GM18909 (cell line): ENCODE measurements at regions not wholly inside any gene's neighbourhood (a gene's known extent, or its start where the extent isn't known, plus 50 kb on each side); places are given as distances from the start of the nearest gene placed in this dataset.

Source experiments
- ATAC-seq: cut with Tn5 transposase; IDR thresholded peaks from one replicate; pipeline ENCODE4 v1.9.1; 2021; ENCODE audit warnings: mild to moderate bottlenecking; ENCODE audit not compliant: unreplicated experiment, poor library complexity

- ATAC-seq: no peak
These were observed 179.7 kb upstream of the SH3BP4 start for GRCh38 chr2:234771980-234772732.

- no peak for ATAC-seq
These were observed 180.6 kb upstream of the SH3BP4 start for GRCh38 chr2:234771176-234771575.

GRCh38 chr2:234770715-234771141 is 181.1 kb upstream of the SH3BP4 start:
- ATAC-seq: no peak

GRCh38 chr2:234770031-234770506 is 181.7 kb upstream of the SH3BP4 start:
- no peak for ATAC-seq

GRCh38 chr2:234768608-234769196 is 183.1 kb upstream of the SH3BP4 start:
- no peak for ATAC-seq

- ATAC-seq: no peak
These were observed 186.5 kb upstream of the SH3BP4 start for GRCh38 chr2:234765279-234765678.

GRCh38 chr2:234764372-234764771 is 187.4 kb upstream of the SH3BP4 start:
- ATAC-seq: no peak

GRCh38 chr2:234763002-234763873 is 188.6 kb upstream of the SH3BP4 start:
- ATAC-seq: no peak

- ATAC-seq: no peak
These were observed 189.9 kb upstream of the SH3BP4 start for GRCh38 chr2:234761910-234762309.

GRCh38 chr2:234754126-234754525 is 197.7 kb upstream of the SH3BP4 start:
- ATAC-seq: no peak

- no peak for ATAC-seq
These were observed 198.1 kb upstream of the SH3BP4 start for GRCh38 chr2:234753701-234754100.

- no peak for ATAC-seq
These were observed 198.9 kb upstream of the SH3BP4 start for GRCh38 chr2:234752966-234753365.

- ATAC-seq: no peak
These were observed 200.4 kb upstream of the SH3BP4 start for GRCh38 chr2:234751275-234751973.

- ATAC-seq: no peak
These were observed 203.8 kb upstream of the SH3BP4 start for GRCh38 chr2:234747833-234748559.

- no peak for ATAC-seq
These were observed 204.8 kb upstream of the SH3BP4 start for GRCh38 chr2:234747032-234747431.

GRCh38 chr2:234745347-234745746 is 206.5 kb upstream of the SH3BP4 start:
- no peak for ATAC-seq

- no peak for ATAC-seq
These were observed 209.8 kb upstream of the SH3BP4 start for GRCh38 chr2:234741976-234742375.

GRCh38 chr2:234739061-234739460 is 212.8 kb upstream of the SH3BP4 start:
- ATAC-seq: no peak

GRCh38 chr2:234735829-234736228 is 216.0 kb upstream of the SH3BP4 start:
- ATAC-seq: no peak
